HCT116 (cell line): ENCODE measurements at regions not wholly inside any gene's neighbourhood (a gene's known extent, or its start where the extent isn't known, plus 50 kb on each side); places are given as distances from the start of the nearest gene placed in this dataset.
A peak's percentile ranks its signal among the peaks of the same experiment; 100 is the strongest.

Experiments
- ATAC-seq: fragments of 200-7000 bp; cut with Tn5 transposase; 2 replicates; pipeline ENCODE4 v1.9.1; 2020; ENCODE audit warnings: mild to moderate bottlenecking, moderate library complexity
- BruUV-seq: library from RNA; stranded (reverse); fragments of 400-500 nt; replicated peaks from 2 replicates; lab custom pipeline; 2021; lab: Mats Ljungman, UMichigan
- CTCF ChIA-PET: fragments of 300-600 bp; sonication (Branson Sonifier 250); formaldehyde crosslinking; loops from one replicate; lab custom pipeline; 2021; ENCODE audit warnings: antibody characterized with exemption; lab: Charles Lee
- POLR2A ChIA-PET: fragments of 300-600, 350-600 bp; sonication (Branson Sonifier 250); formaldehyde crosslinking; loops from one replicate; lab custom pipeline; 2021; ENCODE audit warnings: antibody characterized with exemption; lab: Charles Lee
- RAD21 ChIA-PET, 2 experiments: fragments of 300-600 bp; sonication (Branson Sonifier 250); formaldehyde crosslinking; loops; one replicate each; lab custom pipeline; 2023; ENCODE audit warnings: low total read pairs in 2 of 2; ENCODE audit not compliant: uncharacterized antibody in 2 of 2, unreplicated experiment in 2 of 2, low non-redundant PET in 1 of 2; lab: Charles Lee
- DNase-seq: peaks from one replicate; pipeline ENCODE4 v3.0.0-alpha.2; 2010; ENCODE audit warnings: low read depth, low spot score
- H2AFZ ChIP-seq: fragments of 200-600 bp; shearing (Covaris generic), sonication (generic); 2 replicates; pipeline ENCODE4 v1.6.1; 2017; ENCODE audit warnings: low read depth, mixed run types, mixed read lengths, antibody characterized with exemption, low read length; ENCODE audit not compliant: poor library complexity, severe bottlenecking
- H3K27ac ChIP-seq: 2 replicates; pipeline ENCODE4 v1.5.1; 2012; ENCODE audit warnings: low read depth, low read length
- H3K27me3 ChIP-seq: fragments of 200-600 bp; sonication (generic); 2 replicates; pipeline ENCODE4 v1.6.1; 2016; ENCODE audit warnings: mixed run types, low read length, mixed read lengths; ENCODE audit not compliant: insufficient read depth
- H3K36me3 ChIP-seq, 2 experiments: fragments of 200-500 bp in 1 of 2; fragments of 200-600 bp in 1 of 2; sonication (Bioruptor generic) in 1 of 2; sonication (generic) in 1 of 2; 2 replicates each; pipeline versions ENCODE4 v1.5.1 to v1.6.1; 2014 to 2016; ENCODE audit warnings: low read length in 2 of 2, inconsistent platforms in 1 of 2, mixed read lengths in 1 of 2, mixed run types in 1 of 2; ENCODE audit not compliant: insufficient read depth in 2 of 2, control insufficient read depth in 1 of 2
- H3K4me1 ChIP-seq, 2 experiments: fragments of 200-600 bp in 1 of 2; sonication (generic) in 1 of 2; 2 replicates each; pipeline versions ENCODE4 v1.5.1 to v1.6.1; 2012 to 2017; ENCODE audit warnings: low read length in 2 of 2, inconsistent platforms in 1 of 2, mild to moderate bottlenecking in 1 of 2, mixed read lengths in 1 of 2, mixed run types in 1 of 2, moderate library complexity in 1 of 2; ENCODE audit not compliant: insufficient read depth in 2 of 2, control insufficient read depth in 1 of 2
- H3K4me2 ChIP-seq: fragments of 200-600 bp; sonication (generic); 2 replicates; pipeline ENCODE4 v1.6.1; 2017; ENCODE audit warnings: mixed run types, low read length, mixed read lengths
- H3K4me3 ChIP-seq, 2 experiments: fragments of 200-600 bp in 1 of 2; sonication (generic) in 1 of 2; replicated peaks in 1 of 2; 2 replicates each; pipeline ENCODE4 v1.5.1; 2011 to 2016; ENCODE audit warnings: low read length in 2 of 2, control low read depth in 1 of 2, low read depth in 1 of 2, mild to moderate bottlenecking in 1 of 2, mixed read lengths in 1 of 2, mixed run types in 1 of 2
- H3K79me2 ChIP-seq: fragments of 200-600 bp; sonication (generic); 2 replicates; pipeline ENCODE4 v1.6.1; 2017; ENCODE audit warnings: mild to moderate bottlenecking, mixed run types, low read length, moderate library complexity, mixed read lengths; ENCODE audit not compliant: insufficient read depth
- H3K9ac ChIP-seq: fragments of 200-600 bp; sonication (generic); 2 replicates; pipeline ENCODE4 v1.6.1; 2016; ENCODE audit warnings: low read length, mixed read lengths
- H3K9me2 ChIP-seq: fragments of 200-600 bp; sonication (generic), shearing (Covaris generic); 2 replicates; pipeline ENCODE4 v1.6.1; 2017; ENCODE audit warnings: mixed run types, mild to moderate bottlenecking, moderate library complexity; ENCODE audit not compliant: insufficient read depth
- H3K9me3 ChIP-seq, 2 experiments: fragments of 200-500 bp in 1 of 2; fragments of 200-600 bp in 1 of 2; sonication (Bioruptor generic) in 1 of 2; sonication (generic) in 1 of 2; 2 replicates each; pipeline ENCODE4 v1.6.1; 2014 to 2017; ENCODE audit warnings: low read length in 2 of 2, mixed read lengths in 2 of 2, inconsistent platforms in 1 of 2, low read depth in 1 of 2, mild to moderate bottlenecking in 1 of 2, mixed run types in 1 of 2, moderate library complexity in 1 of 2; ENCODE audit not compliant: control insufficient read depth in 1 of 2, insufficient read depth in 1 of 2
- H4K20me1 ChIP-seq: fragments of 200-600 bp; sonication (generic), shearing (Covaris generic); 2 replicates; pipeline ENCODE4 v1.6.1; 2017; ENCODE audit warnings: mixed run types, mild to moderate bottlenecking, moderate library complexity; ENCODE audit not compliant: insufficient read depth
- CBX3 ChIP-seq: IDR thresholded peaks from 2 replicates; pipeline ENCODE4 v1.6.1; 2012; ENCODE audit warnings: low read depth
- CTCF ChIP-seq, 3 experiments: fragments of 200-600 bp in 1 of 3; sonication (generic) in 1 of 3; IDR thresholded peaks in 2 of 3; conservative IDR thresholded peaks in 1 of 3; 2 replicates each; pipeline ENCODE4 v1.5.1; 2012 to 2017; ENCODE audit warnings: low read depth in 2 of 3, low read length in 2 of 3, antibody characterized with exemption in 1 of 3, borderline replicate concordance in 1 of 3, control low read depth in 1 of 3, mild to moderate bottlenecking in 1 of 3, mixed read lengths in 1 of 3, mixed run types in 1 of 3, moderate library complexity in 1 of 3; ENCODE audit not compliant: insufficient read depth in 1 of 3
- EGR1 ChIP-seq: IDR thresholded peaks from 2 replicates; pipeline ENCODE4 v1.6.1; 2012; ENCODE audit warnings: low read depth
- ELF1 ChIP-seq: IDR thresholded peaks from 2 replicates; pipeline ENCODE4 v1.6.1; 2012; ENCODE audit warnings: low read depth, borderline replicate concordance
- FOSL1 ChIP-seq: IDR thresholded peaks from 2 replicates; pipeline ENCODE4 v1.6.1; 2012; ENCODE audit warnings: low read depth
- POLR2A ChIP-seq: IDR thresholded peaks from 2 replicates; pipeline ENCODE4 v1.7.0; 2011; ENCODE audit warnings: borderline replicate concordance; ENCODE audit not compliant: insufficient read depth, insufficient read length; ENCODE audit errors: extremely low read depth
- RAD21 ChIP-seq: IDR thresholded peaks from 2 replicates; pipeline ENCODE4 v1.6.1; 2012; ENCODE audit warnings: low read depth, mild to moderate bottlenecking
- SIN3A ChIP-seq: IDR thresholded peaks from 2 replicates; pipeline ENCODE4 v1.6.1; 2012; ENCODE audit warnings: low read depth
- TCF7L2 ChIP-seq: IDR thresholded peaks from 2 replicates; pipeline ENCODE4 v1.7.0; 2011; ENCODE audit warnings: borderline replicate concordance, inconsistent platforms; ENCODE audit not compliant: insufficient read depth, insufficient read length; ENCODE audit errors: extremely low read depth
- ZFX ChIP-seq: fragments of 450-650 bp; IDR thresholded peaks from 2 replicates; pipeline ENCODE4 v1.6.1; 2017
- ZNF274 ChIP-seq: fragments of 200-500 bp; sonication (Bioruptor generic); IDR thresholded peaks from 2 replicates; pipeline ENCODE4 v1.6.1; 2014; ENCODE audit warnings: mild to moderate bottlenecking, low read depth, low read length, inconsistent platforms
- intact Hi-C: fragments of 100-400 bp; cut with micrococcal nuclease; formaldehyde crosslinking; loops from 2 replicates; pipeline ENCODE4 v1.10.0; 2022
- TF ChIP-seq, protein P1 (sequence below): IDR thresholded peaks from 2 replicates; pipeline ENCODE4 v1.6.1; 2012

DNA sequence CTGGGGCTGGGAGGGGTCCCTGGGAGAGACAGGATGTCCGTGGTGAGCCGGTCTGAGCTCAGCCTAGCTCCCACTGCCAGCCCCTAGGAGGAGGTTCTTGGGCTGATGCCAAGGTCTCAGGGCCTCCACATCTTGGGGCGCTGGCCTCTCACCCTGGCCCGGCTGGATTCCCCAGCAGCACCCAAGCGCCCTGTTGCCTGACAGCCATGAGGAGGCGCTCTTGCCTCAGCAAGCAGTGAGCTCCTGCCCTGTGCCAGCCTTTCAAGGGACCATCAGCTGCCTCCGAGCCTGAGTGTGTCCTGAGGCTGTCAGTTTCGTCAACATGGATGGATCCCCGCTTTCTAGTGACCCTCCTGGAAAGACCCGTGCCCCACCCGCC is 234.9 kb upstream of the CIBAR2 start:
- RAD21 ChIA-PET, result interaction anchor here in 1 of 2 experiments (0.5 to 1.7 kb wide), 6 partner anchors 13 to 304 kb away, joined by 3 to 5 read pairs (median 4); no protein-coding TSS in a partner anchor
- intact Hi-C loops, result no loop called here
- peaks cover 18 to 21% of the 10 kb centered on the region in 2 experiments for H3K4me1 ChIP-seq
- H3K79me2 ChIP-seq, result no peaks in the 10 kb centered on the region
- BruUV-seq, result no TSS peak
- H3K36me3 ChIP-seq, result no peaks in the 10 kb centered on the region
- H3K9me3 ChIP-seq, result no peaks in the 10 kb centered on the region
- TF ChIP-seq RAD21, result peak; percentile 84
- no peak for TF ChIP-seq ELF1
- TF ChIP-seq, protein P1, sequence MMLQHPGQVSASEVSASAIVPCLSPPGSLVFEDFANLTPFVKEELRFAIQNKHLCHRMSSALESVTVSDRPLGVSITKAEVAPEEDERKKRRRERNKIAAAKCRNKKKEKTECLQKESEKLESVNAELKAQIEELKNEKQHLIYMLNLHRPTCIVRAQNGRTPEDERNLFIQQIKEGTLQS, result no peak
- TF ChIP-seq SIN3A, result no peak
- no peak for TF ChIP-seq POLR2A
- TF ChIP-seq ZFX, result no peak
- TF ChIP-seq CTCF (IDR thresholded peaks at IDR 0.05 in 2 of 3, conservative IDR thresholded peaks at IDR 0.05 in 1 of 3; ENCODE audit: borderline replicate concordance in 1 of 3, insufficient read depth in 1 of 3, low read depth in 2 of 3, low read length in 2 of 3), result peak in 2 of 3 experiments; percentile 77 to 85; a peak in 5 of 6 replicates
- no peak for TF ChIP-seq FOSL1
- TF ChIP-seq ZNF274, result no peak
- TF ChIP-seq CBX3, result no peak
- TF ChIP-seq EGR1, result no peak
- no peak for TF ChIP-seq TCF7L2
- H3K4me2 ChIP-seq, result no peak overlapping the region
- no peaks in the 10 kb centered on the region for H4K20me1 ChIP-seq
- H3K27me3 ChIP-seq, result no peaks in the 10 kb centered on the region
- POLR2A ChIA-PET, result interaction anchor here (0.6 kb wide), 1 partner anchor 265 kb away, joined by 3 read pairs; no protein-coding TSS in a partner anchor
- H3K9ac ChIP-seq, result no peak overlapping the region
- no peak for DNase-seq
- ATAC-seq, result peak; percentile 66
- no peak overlapping the region for H2AFZ ChIP-seq
- H3K4me3 ChIP-seq, result no peak overlapping the region
- no peak overlapping the region for H3K27ac ChIP-seq
- no peaks in the 10 kb centered on the region for H3K9me2 ChIP-seq
- CTCF ChIA-PET, result interaction anchor here (0.6 to 1.9 kb wide), 27 partner anchors 11 to 472 kb away, joined by 3 to 14 read pairs (median 4); no protein-coding TSS in a partner anchor
